GM19467 (cell line): ENCODE measurements at regions not wholly inside any gene's neighbourhood (a gene's known extent, or its start where the extent isn't known, plus 50 kb on each side); places are given as distances from the start of the nearest gene placed in this dataset.

Experiments
- ATAC-seq: cut with Tn5 transposase; IDR thresholded peaks from one replicate; pipeline ENCODE4 v1.9.1; 2021; ENCODE audit warnings: mild to moderate bottlenecking, moderate library complexity; ENCODE audit not compliant: unreplicated experiment

GRCh38 chr11:8340296-8340695 is 76.6 kb upstream of the LMO1 start:
- ATAC-seq: no peak

- no peak for ATAC-seq
These were observed 75.9 kb upstream of the LMO1 start for GRCh38 chr11:8339592-8340022.

GRCh38 chr11:8338138-8338537 is 74.5 kb upstream of the LMO1 start:
- ATAC-seq: no peak

GRCh38 chr11:8337130-8337795 is 73.6 kb upstream of the LMO1 start:
- no peak for ATAC-seq

GRCh38 chr11:8336356-8337129 is 72.9 kb upstream of the LMO1 start:
- ATAC-seq: no peak

GRCh38 chr11:8335683-8336082 is 72.0 kb upstream of the LMO1 start:
- no peak for ATAC-seq

- ATAC-seq: no peak
These were observed 71.5 kb upstream of the LMO1 start for GRCh38 chr11:8335186-8335585.

GRCh38 chr11:8333811-8334401 is 70.2 kb upstream of the LMO1 start:
- ATAC-seq: no peak

- no peak for ATAC-seq
These were observed 69.7 kb upstream of the LMO1 start for GRCh38 chr11:8333376-8333775.

- ATAC-seq: no peak
These were observed 69.2 kb upstream of the LMO1 start for GRCh38 chr11:8332891-8333290.

GRCh38 chr11:8332196-8332595 is 68.5 kb upstream of the LMO1 start:
- ATAC-seq: no peak

GRCh38 chr11:8331767-8332166 is 68.1 kb upstream of the LMO1 start:
- no peak for ATAC-seq

GRCh38 chr11:8330896-8331295 is 67.2 kb upstream of the LMO1 start:
- ATAC-seq: no peak

- no peak for ATAC-seq
These were observed 66.7 kb upstream of the LMO1 start for GRCh38 chr11:8330404-8330803.

- no peak for ATAC-seq
These were observed 66.2 kb upstream of the LMO1 start for GRCh38 chr11:8329847-8330361.

- no peak for ATAC-seq
These were observed 65.7 kb upstream of the LMO1 start for GRCh38 chr11:8329336-8329735.

- ATAC-seq: peak; percentile 60
These were observed 65.2 kb upstream of the LMO1 start for GRCh38 chr11:8328848-8329330.

GRCh38 chr11:8328231-8328794 is 64.6 kb upstream of the LMO1 start:
- no peak for ATAC-seq

GRCh38 chr11:8327761-8328192 is 64.1 kb upstream of the LMO1 start:
- ATAC-seq: peak; percentile 57

GRCh38 chr11:8326337-8326736 is 62.7 kb upstream of the LMO1 start:
- no peak for ATAC-seq

GRCh38 chr11:8325591-8326304 is 62.1 kb upstream of the LMO1 start:
- ATAC-seq: no peak
